H9 (cell line): ENCODE measurements at regions not wholly inside any gene's neighbourhood (a gene's known extent, or its start where the extent isn't known, plus 50 kb on each side); places are given as distances from the start of the nearest gene placed in this dataset.

ENCODE experiments used
- DNase-seq: peaks from one replicate; pipeline ENCODE4 v3.0.0-alpha.2; 2017
- H2AFZ ChIP-seq: one replicate; pipeline ENCODE4 v1.6.1; 2013; ENCODE audit warnings: mild to moderate bottlenecking, low read length, control low read depth, moderate library complexity
- H2AK5ac ChIP-seq: 2 replicates; pipeline ENCODE4 v1.6.1; 2013; ENCODE audit warnings: low read length, control low read depth, mixed read lengths; ENCODE audit not compliant: insufficient read length
- H2BK120ac ChIP-seq: one replicate; pipeline ENCODE4 v1.6.1; 2013; ENCODE audit warnings: low read depth, mild to moderate bottlenecking, low read length, control low read depth, inconsistent platforms; ENCODE audit not compliant: poor library complexity, severe bottlenecking
- H2BK12ac ChIP-seq: 2 replicates; pipeline ENCODE4 v1.6.1; 2013; ENCODE audit warnings: low read length, control low read depth, mixed read lengths, low read depth; ENCODE audit not compliant: insufficient read length
- H2BK15ac ChIP-seq: 2 replicates; pipeline ENCODE4 v1.6.1; 2013; ENCODE audit warnings: low read depth, low read length, control low read depth
- H2BK20ac ChIP-seq: one replicate; pipeline ENCODE4 v1.6.1; 2013; ENCODE audit warnings: low read depth, mild to moderate bottlenecking, low read length, control low read depth, inconsistent platforms; ENCODE audit not compliant: poor library complexity, severe bottlenecking
- H2BK5ac ChIP-seq: 2 replicates; pipeline ENCODE4 v1.6.1; 2013; ENCODE audit warnings: low read length, control low read depth, mixed read lengths; ENCODE audit not compliant: insufficient read length
- H3K14ac ChIP-seq: 2 replicates; pipeline ENCODE4 v1.6.1; 2013; ENCODE audit warnings: low read length, control low read depth; ENCODE audit not compliant: insufficient read depth
- H3K18ac ChIP-seq: 2 replicates; pipeline ENCODE4 v1.6.1; 2013; ENCODE audit warnings: low read depth, mild to moderate bottlenecking, mixed read lengths, low read length, control low read depth; ENCODE audit not compliant: insufficient read length
- H3K23ac ChIP-seq: 2 replicates; pipeline ENCODE4 v1.6.1; 2013; ENCODE audit warnings: low read length, control low read depth, mixed read lengths, low read depth; ENCODE audit not compliant: insufficient read length
- H3K23me2 ChIP-seq: 2 replicates; pipeline ENCODE4 v1.6.1; 2013; ENCODE audit warnings: low read depth, mild to moderate bottlenecking, mixed read lengths, low read length, control low read depth; ENCODE audit not compliant: insufficient read length, poor library complexity, severe bottlenecking
- H3K27ac ChIP-seq: 2 replicates; pipeline ENCODE4 v1.5.1; 2013; ENCODE audit warnings: low read length, control low read depth, mixed read lengths, low read depth; ENCODE audit not compliant: insufficient read length
- H3K27me3 ChIP-seq: 2 replicates; pipeline ENCODE4 v1.6.1; 2013; ENCODE audit warnings: low read length, control low read depth, inconsistent platforms; ENCODE audit not compliant: insufficient read depth
- H3K4ac ChIP-seq: 2 replicates; pipeline ENCODE4 v1.6.1; 2013; ENCODE audit warnings: low read depth, mild to moderate bottlenecking, control low read depth, inconsistent platforms, low read length, moderate library complexity
- H3K4me1 ChIP-seq: 2 replicates; pipeline ENCODE4 v1.6.1; 2013; ENCODE audit warnings: low read length, control low read depth, inconsistent platforms; ENCODE audit not compliant: insufficient read depth
- H3K4me2 ChIP-seq: 2 replicates; pipeline ENCODE4 v1.6.1; 2013; ENCODE audit warnings: low read length, control low read depth, mixed read lengths; ENCODE audit not compliant: insufficient read length, insufficient read depth
- H3K56ac ChIP-seq: 2 replicates; pipeline ENCODE4 v1.6.1; 2013; ENCODE audit warnings: low read depth, mild to moderate bottlenecking, mixed read lengths, low read length, control low read depth; ENCODE audit not compliant: insufficient read length
- H3K79me1 ChIP-seq: 2 replicates; pipeline ENCODE4 v1.6.1; 2013; ENCODE audit warnings: low read depth, mild to moderate bottlenecking, moderate library complexity, low read length, control low read depth, inconsistent platforms; ENCODE audit not compliant: insufficient read depth, poor library complexity, severe bottlenecking
- H3K79me2 ChIP-seq: 2 replicates; pipeline ENCODE4 v1.6.1; 2013; ENCODE audit warnings: low read length, control low read depth, inconsistent platforms; ENCODE audit not compliant: insufficient read depth
- H3K9ac ChIP-seq: 2 replicates; pipeline ENCODE4 v1.6.1; 2013; ENCODE audit warnings: low read length, control low read depth, mixed read lengths; ENCODE audit not compliant: insufficient read length; ENCODE audit errors: extremely low read depth
- H3K9me3 ChIP-seq: one replicate; pipeline ENCODE4 v1.6.1; 2013; ENCODE audit warnings: low read depth, low read length, inconsistent platforms; ENCODE audit not compliant: control insufficient read depth
- H3T11ph ChIP-seq: one replicate; pipeline ENCODE4 v1.6.1; 2013; ENCODE audit warnings: mild to moderate bottlenecking, low read length, control low read depth, inconsistent platforms
- H4K20me1 ChIP-seq: one replicate; pipeline ENCODE4 v1.6.1; 2013; ENCODE audit not compliant: control insufficient read depth, insufficient read length, insufficient read depth
- H4K5ac ChIP-seq: 2 replicates; pipeline ENCODE4 v1.6.1; 2013; ENCODE audit warnings: low read depth, mild to moderate bottlenecking, mixed read lengths, low read length, control low read depth; ENCODE audit not compliant: insufficient read length
- H4K8ac ChIP-seq: replicated peaks from 2 replicates; pipeline ENCODE4 v1.6.1; 2013; ENCODE audit warnings: low read length, control low read depth, mixed read lengths, low read depth; ENCODE audit not compliant: insufficient read length
- H4K91ac ChIP-seq: 2 replicates; pipeline ENCODE4 v1.6.1; 2013; ENCODE audit warnings: low read depth, mild to moderate bottlenecking, moderate library complexity, mixed read lengths, low read length, control low read depth; ENCODE audit not compliant: insufficient read length
- H3K27ac Mint-ChIP-seq, 3 experiments: 2 replicates in 2 of 3; 3 replicates in 1 of 3; pipeline ENCODE4 v1.8.0; 2020 to 2021; ENCODE audit warnings: mixed read lengths in 3 of 3, mild to moderate bottlenecking in 1 of 3, moderate library complexity in 1 of 3
- H3K27me3 Mint-ChIP-seq: 2 replicates; pipeline ENCODE4 v1.8.0; 2021; ENCODE audit warnings: low read depth, mild to moderate bottlenecking, moderate library complexity, mixed read lengths
- H3K36me3 Mint-ChIP-seq, 3 experiments: 2 replicates in 2 of 3; 3 replicates in 1 of 3; pipeline ENCODE4 v1.8.0; 2020 to 2021; ENCODE audit warnings: low read depth in 3 of 3, mixed read lengths in 3 of 3; ENCODE audit not compliant: insufficient read depth in 1 of 3
- H3K4me1 Mint-ChIP-seq, 2 experiments: 2 replicates each; pipeline ENCODE4 v1.8.0; 2020; ENCODE audit warnings: mixed read lengths in 2 of 2
- H3K4me3 Mint-ChIP-seq, 2 experiments: 2 replicates in 1 of 2; 3 replicates in 1 of 2; pipeline ENCODE4 v1.8.0; 2020 to 2021; ENCODE audit warnings: mild to moderate bottlenecking in 2 of 2, mixed read lengths in 2 of 2, moderate library complexity in 1 of 2
- H3K9me3 Mint-ChIP-seq, 2 experiments: 2 replicates in 1 of 2; 3 replicates in 1 of 2; pipeline ENCODE4 v1.8.0; 2020; ENCODE audit warnings: mild to moderate bottlenecking in 2 of 2, mixed read lengths in 2 of 2, moderate library complexity in 1 of 2
- CTCF ChIP-seq: fragments of 200-600 bp; sonication (generic); conservative IDR thresholded peaks from 3 replicates; pipeline ENCODE4 v1.8.0; 2021; ENCODE audit warnings: antibody characterized with exemption, mild to moderate bottlenecking
- WGBS: extraction: QIAGEN DNeasy Blood & Tissue Kit; methylation state at CpG from one replicate; pipeline ENCODE4 v1.1.7; 2013; ENCODE audit warnings: missing lambda C conversion rate, low lambda C conversion rate, mixed read lengths; ENCODE audit not compliant: insufficient read length; ENCODE audit errors: extremely low coverage; 5-methylcytosine and 5-hydroxymethylcytosine counted together

DNA sequence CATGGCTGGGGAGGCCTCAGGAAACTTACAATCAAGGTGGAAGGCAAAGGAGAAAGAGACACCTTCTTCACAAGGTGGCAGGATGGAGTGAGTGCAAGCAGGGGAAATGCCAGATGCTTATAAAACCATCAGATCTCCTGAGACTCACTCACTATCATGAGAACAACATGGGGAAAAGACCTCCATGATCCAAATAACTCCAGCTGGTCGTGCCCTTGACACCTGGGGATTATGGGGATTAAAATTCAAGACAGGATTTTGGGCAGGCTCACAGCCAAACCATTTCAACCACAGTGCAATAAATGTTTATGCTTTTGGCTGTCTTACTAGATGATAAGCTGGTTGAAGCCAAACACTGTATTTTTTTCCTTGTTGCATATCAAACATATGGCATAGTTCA, 1112.4 kb downstream of the STIM2 start:
- no peak overlapping the region for H3K27ac Mint-ChIP-seq
- Histone ChIP-seq H3K14ac (no peak overlapping the region), H3K9me3 (no peaks in the 10 kb centered on the region), H3K79me2 (no peaks in the 10 kb centered on the region), H3K23me2 (no peaks in the 10 kb centered on the region), H3K4me1 (no peaks in the 10 kb centered on the region), H3K27me3 (no peaks in the 10 kb centered on the region), H4K91ac (no peak overlapping the region), H2BK120ac (no peak overlapping the region), H3K9ac (no peak overlapping the region), H3K27ac (no peak overlapping the region), H4K5ac (no peak overlapping the region), H3K4ac (no peak overlapping the region), H3K79me1 (no peaks in the 10 kb centered on the region), H4K20me1 (no peaks in the 10 kb centered on the region), H2BK5ac (no peak overlapping the region), H2BK20ac (no peak overlapping the region), H2AFZ (no peak overlapping the region), H3K23ac (no peak overlapping the region), H2BK15ac (no peak overlapping the region), H3K56ac (no peak overlapping the region), H3K18ac (no peak overlapping the region), H2BK12ac (no peak overlapping the region), H4K8ac (no peak overlapping the region), H2AK5ac (no peak overlapping the region), H3K4me2 (no peak overlapping the region), H3T11ph (no peak overlapping the region)
- H3K36me3 Mint-ChIP-seq = peaks cover 0 to 5% (median 0%) of the 10 kb centered on the region in 3 experiments; a peak in 1 of 7 replicates
- no peak for TF ChIP-seq CTCF
- no peak overlapping the region for H3K4me3 Mint-ChIP-seq
- WGBS = no CpG with 5 or more reads among the region's 1 CpG
- DNase-seq = no peak
- H3K9me3 Mint-ChIP-seq = no peaks in the 10 kb centered on the region
- H3K27me3 Mint-ChIP-seq = no peaks in the 10 kb centered on the region
- peaks cover 12 to 19% of the 10 kb centered on the region in 2 experiments for H3K4me1 Mint-ChIP-seq
